HG02623 (cell line): ENCODE measurements at regions not wholly inside any gene's neighbourhood (a gene's known extent, or its start where the extent isn't known, plus 50 kb on each side); places are given as distances from the start of the nearest gene placed in this dataset.
"Not testable (repeated sequence)": the region's sequence is repeated elsewhere in the genome, so short reads cannot be mapped to it uniquely, and the experiment has no call there.

Experiments
- ATAC-seq: cut with Tn5 transposase; IDR thresholded peaks from one replicate; pipeline ENCODE4 v1.9.1; 2021; ENCODE audit warnings: moderate library complexity; ENCODE audit not compliant: unreplicated experiment

GRCh38 chr10:78596556-78596955 lies 472.2 kb upstream of the ZMIZ1 start:
- ATAC-seq: no peak

- no peak for ATAC-seq
Observed at GRCh38 chr10:78597796-78598555, 470.8 kb upstream of the ZMIZ1 start.

GRCh38 chr10:78599122-78599853 lies 469.5 kb upstream of the ZMIZ1 start:
- ATAC-seq: no peak

- ATAC-seq: no peak
Observed at GRCh38 chr10:78600121-78600665, 468.6 kb upstream of the ZMIZ1 start.

- ATAC-seq: no peak
Observed at GRCh38 chr10:78600740-78601139, 468.0 kb upstream of the ZMIZ1 start.

- ATAC-seq: no peak
Observed at GRCh38 chr10:78602201-78602932, 466.4 kb upstream of the ZMIZ1 start.

- no peak for ATAC-seq
Observed at GRCh38 chr10:78604286-78604685, 464.5 kb upstream of the ZMIZ1 start.

GRCh38 chr10:78604721-78605120 lies 464.0 kb upstream of the ZMIZ1 start:
- no peak for ATAC-seq

- no peak for ATAC-seq
Observed at GRCh38 chr10:78605800-78606350, 462.9 kb upstream of the ZMIZ1 start.

- not testable (repeated sequence) for ATAC-seq
Observed at GRCh38 chr10:78606766-78607165, 462.0 kb upstream of the ZMIZ1 start.

- no peak for ATAC-seq
Observed at GRCh38 chr10:78609976-78610375, 458.8 kb upstream of the ZMIZ1 start.

GRCh38 chr10:78613132-78613531 lies 455.6 kb upstream of the ZMIZ1 start:
- no peak for ATAC-seq

- no peak for ATAC-seq
Observed at GRCh38 chr10:78614267-78614666, 454.5 kb upstream of the ZMIZ1 start.

- ATAC-seq: no peak
Observed at GRCh38 chr10:78614744-78615143, 454.0 kb upstream of the ZMIZ1 start.

- ATAC-seq: no peak
Observed at GRCh38 chr10:78616125-78616695, 452.6 kb upstream of the ZMIZ1 start.

GRCh38 chr10:78617115-78617514 lies 451.7 kb upstream of the ZMIZ1 start:
- no peak for ATAC-seq

- ATAC-seq: no peak
Observed at GRCh38 chr10:78617631-78618030, 451.1 kb upstream of the ZMIZ1 start.

- ATAC-seq: no peak
Observed at GRCh38 chr10:78618050-78618449, 450.7 kb upstream of the ZMIZ1 start.

- ATAC-seq: no peak
Observed at GRCh38 chr10:78619115-78619851, 449.5 kb upstream of the ZMIZ1 start.

GRCh38 chr10:78619896-78620295 lies 448.9 kb upstream of the ZMIZ1 start:
- ATAC-seq: no peak
